ENCODE measurements at regions not wholly inside any gene's neighbourhood (a gene's known extent, or its start where the extent isn't known, plus 50 kb on each side); places are given as distances from the start of the nearest gene placed in this dataset.

GRCh38 chr12:93297032-93297431 is 80.7 kb upstream of the NUDT4 start:
- TF ChIP-seq CTCF (IDR thresholded peaks at IDR 0.05; ENCODE audit: control extremely low read depth in 1 of 3, insufficient read depth in 1 of 3, low read depth in 1 of 3, low read length in 3 of 3) (no peak), SP1 (IDR thresholded peaks at IDR 0.05; ENCODE audit: low read depth, low read length) (no peak), BRCA1 (IDR thresholded peaks at IDR 0.05; ENCODE audit: low read depth, low read length) (no peak), JUND (IDR thresholded peaks at IDR 0.05; ENCODE audit: low read length) (no peak), RAD21 (IDR thresholded peaks at IDR 0.05 in 1 of 2, conservative IDR thresholded peaks at IDR 0.05 in 1 of 2; ENCODE audit: low read depth in 2 of 2, low read length in 2 of 2) (no peak), POU5F1 (IDR thresholded peaks at IDR 0.05; ENCODE audit: low read depth, low read length) (no peak), EZH2 (IDR thresholded peaks at IDR 0.05; ENCODE audit: low read depth, low read length, severe bottlenecking) (no peak)

All from H1 (cell line).